ENCODE measurements at regions not wholly inside any gene's neighbourhood (a gene's known extent, or its start where the extent isn't known, plus 50 kb on each side); places are given as distances from the start of the nearest gene placed in this dataset.

- no peak for TF ChIP-seq ZNF674 (CRISPR knock-in tag; IDR thresholded peaks at IDR 0.05; ENCODE audit: low read depth)
These were observed 59.7 kb upstream of the CHST1 start (continued) for GRCh38 chr11:45725121-45725520.

DNA sequence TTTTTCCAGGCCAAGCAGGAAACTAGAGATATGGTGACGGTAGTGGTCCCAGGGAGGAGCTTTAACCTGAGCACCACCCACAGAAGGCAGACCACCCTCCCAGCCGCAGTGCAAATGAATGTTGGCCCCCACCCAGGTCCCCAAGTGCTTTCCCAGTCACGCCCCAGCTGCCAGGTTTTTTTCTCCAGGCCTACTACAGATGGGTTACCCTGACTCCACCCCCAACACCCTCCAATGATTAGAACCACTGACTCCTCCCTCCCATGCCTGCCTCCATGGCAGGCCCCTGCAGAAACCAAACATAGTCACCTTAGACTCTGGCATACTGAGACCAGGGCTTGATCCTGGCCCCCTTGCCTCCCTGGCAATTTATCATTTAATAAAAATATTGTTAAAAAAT, 58.7 kb upstream of the CHST1 start:
- H3K27ac ChIP-seq (ENCODE audit: extremely low read length, insufficient read depth, low read length): no peak overlapping the region
- no peaks in the 10 kb centered on the region for H3K36me3 ChIP-seq (replicated peaks in 1 of 2; ENCODE audit: control insufficient read depth in 1 of 2, insufficient read depth in 2 of 2, low read length in 2 of 2)
- FAIRE-seq (no peak), DNase-seq (ENCODE audit: low spot score) (no peak), ATAC-seq (no peak)
- H2AFZ ChIP-seq (ENCODE audit: low read length): no peak overlapping the region
- H4K20me1 ChIP-seq (ENCODE audit: insufficient read depth, low read length): no peaks in the 10 kb centered on the region
- H3K4me2 ChIP-seq (ENCODE audit: low read depth, low read length): no peak overlapping the region
- BruUV-seq (replicated peaks): no TSS peak
- H3K79me2 ChIP-seq (ENCODE audit: insufficient read depth, low read length): no peaks in the 10 kb centered on the region
- H3K4me3 ChIP-seq (replicated peaks in 1 of 3; ENCODE audit: insufficient read depth in 1 of 3, low read depth in 2 of 3, low read length in 3 of 3): no peak overlapping the region
- ChIA-PET CTCF (ENCODE audit: low intra/inter-chr PET ratio, low total read pairs) (no interaction called here), POLR2A (no interaction called here)
- TF ChIP-seq FOXC1 (CRISPR knock-in tag; IDR thresholded peaks at IDR 0.05; ENCODE audit: borderline replicate concordance) (no peak), ZNF7 (CRISPR knock-in tag; IDR thresholded peaks at IDR 0.05) (no peak), HNRNPK (IDR thresholded peaks at IDR 0.05; ENCODE audit: low read depth, low read length, poor library complexity, severe bottlenecking) (no peak), MYC (CRISPR knock-in tag; IDR thresholded peaks at IDR 0.05; ENCODE audit: borderline replicate concordance) (no peak), MZF1 (CRISPR knock-in tag; IDR thresholded peaks at IDR 0.05; ENCODE audit: borderline replicate concordance) (no peak), MBD4 (IDR thresholded peaks at IDR 0.05; ENCODE audit: borderline replicate concordance, low read length) (no peak), ZNF510 (CRISPR knock-in tag; IDR thresholded peaks at IDR 0.05; ENCODE audit: low read depth) (no peak), SALL2 (CRISPR knock-in tag; IDR thresholded peaks at IDR 0.05) (no peak), ZNF816 (CRISPR knock-in tag; IDR thresholded peaks at IDR 0.05; ENCODE audit: borderline replicate concordance) (no peak)
- TF ChIP-seq, protein P1, sequence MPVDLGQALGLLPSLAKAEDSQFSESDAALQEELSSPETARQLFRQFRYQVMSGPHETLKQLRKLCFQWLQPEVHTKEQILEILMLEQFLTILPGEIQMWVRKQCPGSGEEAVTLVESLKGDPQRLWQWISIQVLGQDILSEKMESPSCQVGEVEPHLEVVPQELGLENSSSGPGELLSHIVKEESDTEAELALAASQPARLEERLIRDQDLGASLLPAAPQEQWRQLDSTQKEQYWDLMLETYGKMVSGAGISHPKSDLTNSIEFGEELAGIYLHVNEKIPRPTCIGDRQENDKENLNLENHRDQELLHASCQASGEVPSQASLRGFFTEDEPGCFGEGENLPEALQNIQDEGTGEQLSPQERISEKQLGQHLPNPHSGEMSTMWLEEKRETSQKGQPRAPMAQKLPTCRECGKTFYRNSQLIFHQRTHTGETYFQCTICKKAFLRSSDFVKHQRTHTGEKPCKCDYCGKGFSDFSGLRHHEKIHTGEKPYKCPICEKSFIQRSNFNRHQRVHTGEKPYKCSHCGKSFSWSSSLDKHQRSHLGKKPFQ (CRISPR knock-in tag; IDR thresholded peaks at IDR 0.05; ENCODE audit: insufficient replicate concordance): no peak
- no peak overlapping the region for H3K9ac ChIP-seq (ENCODE audit: insufficient read depth, low read depth, low read length)
- no peaks in the 10 kb centered on the region for H3K9me3 ChIP-seq (ENCODE audit: low read length)
- 9% methylated on average over 3 of the region's 3 CpGs for WGBS (ENCODE audit: low lambda C conversion rate)
- peaks cover 0 to 13% of the 10 kb centered on the region in 2 experiments; a peak in 2 of 5 replicates for H3K27me3 ChIP-seq (ENCODE audit: control insufficient read depth in 1 of 2, insufficient read depth in 2 of 2, low read length in 2 of 2)
- intact Hi-C loops (cut with micrococcal nuclease; ENCODE audit: unreplicated experiment): no loop called here
- in situ Hi-C loops (cut with HindIII; ENCODE audit: extremely low pct_ligation_motif_present, low pct_unique_long_range_greater_than_20kb): no loop called here
- no peaks in the 10 kb centered on the region for H3K4me1 ChIP-seq (ENCODE audit: insufficient read depth, low read length)
